K562 (cell line): ENCODE measurements at regions not wholly inside any gene's neighbourhood (a gene's known extent, or its start where the extent isn't known, plus 50 kb on each side); places are given as distances from the start of the nearest gene placed in this dataset.

Experiments
- CTCF ChIP-seq, 3 experiments: IDR thresholded peaks in 2 of 3; conservative IDR thresholded peaks in 1 of 3; 2 replicates each; pipeline ENCODE4 v1.5.1; 2011 to 2012; ENCODE audit warnings: low read length in 3 of 3, mild to moderate bottlenecking in 3 of 3, control low read depth in 2 of 3, improper control_type of control experiment in 1 of 3, inconsistent platforms in 1 of 3, low read depth in 1 of 3, mixed read lengths in 1 of 3, moderate library complexity in 1 of 3; ENCODE audit not compliant: insufficient read depth in 2 of 3
- NFE2L1 ChIP-seq: fragments of 450-650 bp; IDR thresholded peaks from 2 replicates; pipeline ENCODE4 v1.6.1; 2016; ENCODE audit warnings: missing genetic modification characterization, low read depth, mild to moderate bottlenecking, missing compliant biosample characterization, moderate library complexity, borderline replicate concordance
- U2AF1 ChIP-seq: fragments of 200-400 bp; formaldehyde crosslinking; optimal IDR thresholded peaks from 2 replicates; pipeline ENCODE3; 2017; ENCODE audit warnings: mild to moderate bottlenecking, low read depth, low read length, moderate library complexity
- ZKSCAN1 ChIP-seq: fragments of 150-350 bp; IDR thresholded peaks from 2 replicates; pipeline ENCODE4 v1.6.1; 2016; ENCODE audit warnings: low read depth, low read length
- ZNF134 ChIP-seq: fragments of 250-450 bp; sonication (Bioruptor Pico); conservative IDR thresholded peaks from 2 replicates; pipeline ENCODE4 v1.4.0; 2020
- ZNF3 ChIP-seq: fragments of 250-450 bp; sonication (Bioruptor Pico); IDR thresholded peaks from 2 replicates; pipeline ENCODE4 v1.5.0; 2021; ENCODE audit warnings: mild to moderate bottlenecking, moderate library complexity

GRCh38 chr5:1959231-1959630 is 76.5 kb upstream of the IRX4 start:
- TF ChIP-seq CTCF (IDR thresholded peaks at IDR 0.05 in 2 of 3, conservative IDR thresholded peaks at IDR 0.05 in 1 of 3; ENCODE audit: insufficient read depth in 2 of 3, low read depth in 1 of 3, low read length in 3 of 3): no peak
- no peak for TF ChIP-seq ZNF134 (CRISPR knock-in tag)
- no peak for TF ChIP-seq U2AF1
- TF ChIP-seq NFE2L1: no peak
- no peak for TF ChIP-seq ZKSCAN1
- TF ChIP-seq ZNF3 (CRISPR knock-in tag): no peak
